HepG2 (cell line): ENCODE measurements at regions not wholly inside any gene's neighbourhood (a gene's known extent, or its start where the extent isn't known, plus 50 kb on each side); places are given as distances from the start of the nearest gene placed in this dataset.

Source experiments
- EP300 ChIP-seq, 3 experiments: sonication (generic) in 1 of 3; formaldehyde crosslinking in 1 of 3; IDR thresholded peaks; 2 replicates each; pipeline versions ENCODE4 v1.5.1 to v1.6.1; 2011 to 2020; ENCODE audit warnings: low read depth in 2 of 3, low read length in 2 of 3, borderline replicate concordance in 1 of 3, improper control_type of control experiment in 1 of 3, mild to moderate bottlenecking in 1 of 3, missing genetic modification reagents in 1 of 3, moderate library complexity in 1 of 3
- MYC ChIP-seq: sonication (generic); formaldehyde crosslinking; IDR thresholded peaks from 2 replicates; pipeline ENCODE4 v1.9.0; 2021; ENCODE audit warnings: missing genetic modification reagents, borderline replicate concordance
- SOX6 ChIP-seq, 2 experiments: fragments of 450-650 bp in 1 of 2; sonication (generic) in 1 of 2; formaldehyde crosslinking in 1 of 2; IDR thresholded peaks; 2 replicates each; pipeline versions ENCODE4 v1.4.0 to v1.6.1; 2017 to 2020; ENCODE audit warnings: antibody characterized with exemption in 1 of 2, mild to moderate bottlenecking in 1 of 2, missing genetic modification reagents in 1 of 2
- SP2 ChIP-seq: sonication (generic); formaldehyde crosslinking; IDR thresholded peaks from 2 replicates; pipeline ENCODE4 v1.5.1; 2020; ENCODE audit warnings: mild to moderate bottlenecking, missing genetic modification reagents
- TF ChIP-seq, protein P1 (sequence below): sonication (generic); formaldehyde crosslinking; IDR thresholded peaks from 2 replicates; pipeline ENCODE4 v1.5.0; 2020; ENCODE audit warnings: mild to moderate bottlenecking, missing genetic modification reagents, moderate library complexity
- TF ChIP-seq, protein P2 (sequence below), 2 experiments: sonication (generic) in 1 of 2; formaldehyde crosslinking in 1 of 2; IDR thresholded peaks; 2 replicates each; pipeline versions ENCODE4 v1.5.1 to v1.6.1; 2011 to 2020; ENCODE audit warnings: borderline replicate concordance in 1 of 2, low read depth in 1 of 2, low read length in 1 of 2, mild to moderate bottlenecking in 1 of 2, missing genetic modification reagents in 1 of 2, moderate library complexity in 1 of 2

DNA sequence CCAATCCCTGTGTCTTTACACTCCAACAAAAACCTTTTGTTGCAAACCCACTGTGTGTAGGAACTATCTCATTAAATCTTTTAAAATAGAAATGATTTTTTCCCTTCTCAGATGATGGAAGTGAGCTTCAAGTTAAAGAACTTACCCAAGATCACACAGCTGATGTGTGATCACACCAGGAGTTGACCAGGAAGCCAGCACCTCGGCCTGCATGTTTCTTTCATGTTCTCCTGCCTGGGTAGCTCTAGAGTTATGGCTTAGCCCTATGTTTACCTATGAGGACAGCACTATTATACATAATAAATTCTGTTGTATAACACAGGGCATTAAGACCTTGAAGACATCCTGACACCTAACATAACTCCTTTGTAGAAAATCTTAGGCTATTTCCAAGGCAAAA lies 132.1 kb upstream of the KLHL25 start:
- TF ChIP-seq SOX6 (IDR thresholded peaks at IDR 0.05), result no peak
- no peak for TF ChIP-seq SOX6 (CRISPR knock-in tag; IDR thresholded peaks at IDR 0.05)
- TF ChIP-seq, protein P1, sequence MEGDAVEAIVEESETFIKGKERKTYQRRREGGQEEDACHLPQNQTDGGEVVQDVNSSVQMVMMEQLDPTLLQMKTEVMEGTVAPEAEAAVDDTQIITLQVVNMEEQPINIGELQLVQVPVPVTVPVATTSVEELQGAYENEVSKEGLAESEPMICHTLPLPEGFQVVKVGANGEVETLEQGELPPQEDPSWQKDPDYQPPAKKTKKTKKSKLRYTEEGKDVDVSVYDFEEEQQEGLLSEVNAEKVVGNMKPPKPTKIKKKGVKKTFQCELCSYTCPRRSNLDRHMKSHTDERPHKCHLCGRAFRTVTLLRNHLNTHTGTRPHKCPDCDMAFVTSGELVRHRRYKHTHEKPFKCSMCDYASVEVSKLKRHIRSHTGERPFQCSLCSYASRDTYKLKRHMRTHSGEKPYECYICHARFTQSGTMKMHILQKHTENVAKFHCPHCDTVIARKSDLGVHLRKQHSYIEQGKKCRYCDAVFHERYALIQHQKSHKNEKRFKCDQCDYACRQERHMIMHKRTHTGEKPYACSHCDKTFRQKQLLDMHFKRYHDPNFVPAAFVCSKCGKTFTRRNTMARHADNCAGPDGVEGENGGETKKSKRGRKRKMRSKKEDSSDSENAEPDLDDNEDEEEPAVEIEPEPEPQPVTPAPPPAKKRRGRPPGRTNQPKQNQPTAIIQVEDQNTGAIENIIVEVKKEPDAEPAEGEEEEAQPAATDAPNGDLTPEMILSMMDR (CRISPR knock-in tag), result no peak
- no peak for TF ChIP-seq SP2 (CRISPR knock-in tag)
- TF ChIP-seq, protein P2, sequence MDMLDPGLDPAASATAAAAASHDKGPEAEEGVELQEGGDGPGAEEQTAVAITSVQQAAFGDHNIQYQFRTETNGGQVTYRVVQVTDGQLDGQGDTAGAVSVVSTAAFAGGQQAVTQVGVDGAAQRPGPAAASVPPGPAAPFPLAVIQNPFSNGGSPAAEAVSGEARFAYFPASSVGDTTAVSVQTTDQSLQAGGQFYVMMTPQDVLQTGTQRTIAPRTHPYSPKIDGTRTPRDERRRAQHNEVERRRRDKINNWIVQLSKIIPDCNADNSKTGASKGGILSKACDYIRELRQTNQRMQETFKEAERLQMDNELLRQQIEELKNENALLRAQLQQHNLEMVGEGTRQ (IDR thresholded peaks at IDR 0.05; ENCODE audit: low read depth, low read length), result no peak
- TF ChIP-seq, protein P2 (CRISPR knock-in tag; IDR thresholded peaks at IDR 0.05; ENCODE audit: borderline replicate concordance), result no peak
- no peak for TF ChIP-seq MYC (CRISPR knock-in tag)
- no peak for TF ChIP-seq EP300 (IDR thresholded peaks at IDR 0.05; ENCODE audit: low read depth in 2 of 2, low read length in 2 of 2)
- no peak for TF ChIP-seq EP300 (CRISPR knock-in tag; IDR thresholded peaks at IDR 0.05; ENCODE audit: borderline replicate concordance)
